Endothelial cell (in vitro differentiated cells): ENCODE measurements at regions not wholly inside any gene's neighbourhood (a gene's known extent, or its start where the extent isn't known, plus 50 kb on each side); places are given as distances from the start of the nearest gene placed in this dataset.

ENCODE experiments used
- DNase-seq: peaks from one replicate; pipeline ENCODE4 v3.0.0; 2021; ENCODE audit warnings: low spot score
- H3K27ac Mint-ChIP-seq: one replicate; pipeline ENCODE4 v1.8.0; 2021; ENCODE audit warnings: mixed read lengths, inconsistent platforms; ENCODE audit not compliant: unreplicated experiment
- H3K27me3 Mint-ChIP-seq: one replicate; pipeline ENCODE4 v1.8.0; 2021; ENCODE audit warnings: mild to moderate bottlenecking, moderate library complexity, mixed read lengths, inconsistent platforms; ENCODE audit not compliant: unreplicated experiment
- H3K36me3 Mint-ChIP-seq: one replicate; pipeline ENCODE4 v1.8.0; 2021; ENCODE audit warnings: mild to moderate bottlenecking, low read depth, mixed read lengths, inconsistent platforms; ENCODE audit not compliant: unreplicated experiment
- H3K4me1 Mint-ChIP-seq: one replicate; pipeline ENCODE4 v1.8.0; 2021; ENCODE audit warnings: mild to moderate bottlenecking, mixed read lengths, inconsistent platforms; ENCODE audit not compliant: unreplicated experiment
- H3K4me3 Mint-ChIP-seq: one replicate; pipeline ENCODE4 v1.8.0; 2021; ENCODE audit warnings: mild to moderate bottlenecking, mixed read lengths, inconsistent platforms; ENCODE audit not compliant: unreplicated experiment
- H3K9me3 Mint-ChIP-seq: one replicate; pipeline ENCODE4 v1.8.0; 2021; ENCODE audit warnings: mixed read lengths, inconsistent platforms; ENCODE audit not compliant: unreplicated experiment
- CTCF ChIP-seq: fragments of 200-600 bp; sonication (generic); IDR thresholded peaks from one replicate; pipeline ENCODE4 v1.5.0; 2021; ENCODE audit warnings: antibody characterized with exemption; ENCODE audit not compliant: unreplicated experiment

GRCh38 chr14:84670796-84671195, 859.1 kb upstream of the FLRT2 start:
- H3K36me3 Mint-ChIP-seq, result no peaks in the 10 kb centered on the region

GRCh38 chr14:84671776-84672175, 858.2 kb upstream of the FLRT2 start:
- TF ChIP-seq CTCF, result no peak
- no peaks in the 10 kb centered on the region for H3K27me3 Mint-ChIP-seq
- no peak for DNase-seq
- no peaks in the 10 kb centered on the region for H3K9me3 Mint-ChIP-seq
- H3K4me1 Mint-ChIP-seq, result no peaks in the 10 kb centered on the region
- H3K27ac Mint-ChIP-seq, result no peak overlapping the region
- no peak overlapping the region for H3K4me3 Mint-ChIP-seq
- no peaks in the 10 kb centered on the region for H3K36me3 Mint-ChIP-seq

More at GRCh38 chr14:84670796-84671195, 859.1 kb upstream of the FLRT2 start:
- no peaks in the 10 kb centered on the region for H3K9me3 Mint-ChIP-seq
- H3K4me3 Mint-ChIP-seq, result no peak overlapping the region
- no peaks in the 10 kb centered on the region for H3K4me1 Mint-ChIP-seq
- H3K27me3 Mint-ChIP-seq, result no peaks in the 10 kb centered on the region
- no peak for DNase-seq
- TF ChIP-seq CTCF, result no peak
- H3K27ac Mint-ChIP-seq, result no peak overlapping the region

GRCh38 chr14:84674636-84675035, 855.3 kb upstream of the FLRT2 start:
- no peak for TF ChIP-seq CTCF
- Mint-ChIP-seq H3K27ac (no peak overlapping the region), H3K4me1 (no peaks in the 10 kb centered on the region), H3K36me3 (no peaks in the 10 kb centered on the region), H3K27me3 (no peaks in the 10 kb centered on the region), H3K9me3 (no peaks in the 10 kb centered on the region), H3K4me3 (no peak overlapping the region)
- DNase-seq, result no peak

- Mint-ChIP-seq H3K4me1 (no peaks in the 10 kb centered on the region), H3K36me3 (no peaks in the 10 kb centered on the region)
- no peak for TF ChIP-seq CTCF
Measured at GRCh38 chr14:84686550-84686949, 843.4 kb upstream of the FLRT2 start.

GRCh38 chr14:84688297-84689025, 841.5 kb upstream of the FLRT2 start:
- no peak for DNase-seq
- TF ChIP-seq CTCF, result no peak
- Mint-ChIP-seq H3K4me1 (no peaks in the 10 kb centered on the region), H3K4me3 (no peak overlapping the region), H3K36me3 (no peaks in the 10 kb centered on the region), H3K9me3 (no peaks in the 10 kb centered on the region), H3K27me3 (no peaks in the 10 kb centered on the region), H3K27ac (no peak overlapping the region)

More at GRCh38 chr14:84686550-84686949, 843.4 kb upstream of the FLRT2 start:
- H3K4me3 Mint-ChIP-seq, result no peak overlapping the region
- DNase-seq, result no peak
- no peaks in the 10 kb centered on the region for H3K9me3 Mint-ChIP-seq
- no peaks in the 10 kb centered on the region for H3K27me3 Mint-ChIP-seq
- H3K27ac Mint-ChIP-seq, result no peak overlapping the region
